ENCODE measurements at regions not wholly inside any gene's neighbourhood (a gene's known extent, or its start where the extent isn't known, plus 50 kb on each side); places are given as distances from the start of the nearest gene placed in this dataset.
"Not testable (repeated sequence)": the region's sequence is repeated elsewhere in the genome, so short reads cannot be mapped to it uniquely, and the experiment has no call there.

DNA sequence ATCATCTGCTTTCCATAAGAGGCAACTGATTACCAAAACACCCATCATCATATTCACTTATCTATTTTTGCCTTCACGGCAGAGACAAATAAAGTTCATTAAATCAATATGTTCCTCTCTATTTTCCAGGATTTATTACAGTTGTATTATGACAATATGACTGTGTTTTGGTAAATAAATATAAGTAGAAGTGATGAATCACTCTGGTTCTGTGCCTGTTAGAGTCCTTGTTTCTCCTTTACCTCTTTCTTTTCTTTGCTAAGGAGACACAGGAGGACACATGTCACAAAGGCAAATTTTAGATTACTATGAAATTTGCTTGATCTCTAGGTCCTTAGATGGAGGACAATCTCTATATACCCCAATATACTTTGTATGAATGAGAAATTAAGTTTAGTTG is 152.6 kb upstream of the PLSCR5 start:
- no peak for DNase-seq (ENCODE audit: low read depth)

DNA sequence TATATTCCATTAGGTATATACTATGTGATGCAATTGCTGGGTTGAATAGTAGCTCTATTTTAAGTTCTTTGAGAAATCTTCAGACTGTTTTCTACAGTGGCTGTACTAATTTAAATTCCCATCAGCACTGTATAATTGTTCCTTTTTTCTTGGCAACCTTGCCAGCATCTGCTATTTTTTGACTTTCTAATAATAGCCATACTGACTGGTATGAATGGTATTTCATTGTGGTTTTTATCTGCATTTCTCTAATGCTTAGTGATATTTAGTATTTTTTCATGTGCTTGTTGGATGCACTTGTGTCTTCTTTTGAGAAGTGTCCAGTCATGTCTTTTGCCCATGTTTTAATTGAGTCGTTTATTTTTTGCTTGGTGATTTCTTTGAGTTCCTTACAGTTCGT is 145.1 kb upstream of the PLSCR5 start:
- DNase-seq (ENCODE audit: low read depth), result peak; percentile 16

DNA sequence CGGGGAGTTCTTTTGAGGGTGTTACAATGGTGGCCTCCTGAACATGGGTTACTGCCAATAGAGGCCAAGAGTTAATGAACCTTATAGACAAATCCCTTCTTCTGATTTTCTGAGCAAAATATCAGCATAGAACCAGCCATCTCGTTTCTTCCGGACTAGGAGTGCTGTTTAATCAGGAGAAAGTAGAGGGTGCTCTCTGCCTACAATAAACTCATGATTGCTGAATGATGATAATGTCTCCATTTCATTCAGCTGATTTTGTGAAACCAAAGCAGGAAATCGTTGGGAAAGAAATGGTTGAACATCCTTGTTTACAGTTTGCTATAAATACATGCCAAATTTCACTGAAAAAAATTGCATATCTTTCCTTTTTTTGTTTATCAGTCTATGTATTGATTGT is 142.8 kb upstream of the PLSCR5 start:
- DNase-seq (ENCODE audit: low read depth), result peak; percentile 50

DNA sequence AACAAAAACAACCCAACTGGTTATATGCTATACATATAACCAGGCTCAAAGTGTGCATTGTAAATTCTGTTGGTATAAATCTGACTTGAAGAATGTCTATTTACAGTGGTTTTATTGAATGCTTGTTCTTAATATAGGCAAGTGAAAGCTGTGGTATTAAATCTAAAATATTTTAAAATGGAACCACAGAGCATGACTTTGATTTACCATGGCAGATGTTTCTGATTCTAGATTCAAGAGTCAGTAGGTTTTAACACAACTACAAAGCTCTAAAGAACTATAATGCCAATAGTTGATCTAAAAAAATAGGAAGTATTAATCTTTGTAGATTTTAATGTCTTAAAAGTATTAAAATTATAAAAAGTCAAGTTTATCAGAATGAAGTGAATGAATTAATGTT is 141.9 kb upstream of the PLSCR5 start:
- no peak for DNase-seq (ENCODE audit: low read depth)

DNA sequence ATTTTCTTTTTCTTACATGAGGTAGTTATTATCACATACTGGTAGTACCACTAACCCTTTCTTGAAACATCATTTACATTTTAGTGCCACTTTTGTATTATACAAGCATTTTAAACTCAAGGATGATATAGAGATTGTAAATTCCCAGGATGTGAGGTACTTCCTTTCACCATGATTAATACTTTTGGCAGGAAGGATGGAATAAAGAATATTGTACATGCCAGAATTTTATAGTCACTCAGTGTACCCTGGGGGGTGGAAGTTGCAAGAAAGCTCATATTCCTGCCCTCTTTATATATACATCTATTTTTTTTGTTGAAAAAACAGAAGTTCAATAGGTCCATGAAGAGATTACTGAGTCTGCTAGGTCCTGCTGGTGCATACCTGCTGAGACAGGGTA is 141.0 kb upstream of the PLSCR5 start:
- peak; percentile 58 for DNase-seq (ENCODE audit: low read depth)

DNA sequence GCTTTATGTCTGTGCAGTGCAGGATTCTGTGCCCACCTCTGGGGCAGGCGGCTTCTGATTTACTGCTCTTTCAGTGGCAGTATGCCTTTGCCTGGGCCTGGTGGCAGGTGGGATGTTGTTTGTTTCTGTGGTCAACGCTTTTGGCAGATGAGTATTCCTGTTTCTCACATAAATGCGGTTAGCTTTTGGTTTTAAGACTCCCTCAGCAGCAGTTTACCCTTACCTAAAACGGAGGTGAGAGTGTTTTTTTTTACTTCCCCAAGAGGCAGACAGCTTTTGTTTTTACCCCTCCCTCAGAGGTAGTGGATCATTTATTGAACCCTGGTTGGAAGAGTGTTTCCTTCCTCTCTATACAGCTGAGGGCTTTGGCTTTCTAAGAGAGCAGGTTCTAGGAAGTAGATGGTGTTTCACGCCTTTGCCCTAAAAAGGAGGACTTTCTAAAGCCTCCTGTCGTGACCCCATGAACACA is 134.1 kb upstream of the PLSCR5 start:
- no peak for DNase-seq (ENCODE audit: low read depth)

DNA sequence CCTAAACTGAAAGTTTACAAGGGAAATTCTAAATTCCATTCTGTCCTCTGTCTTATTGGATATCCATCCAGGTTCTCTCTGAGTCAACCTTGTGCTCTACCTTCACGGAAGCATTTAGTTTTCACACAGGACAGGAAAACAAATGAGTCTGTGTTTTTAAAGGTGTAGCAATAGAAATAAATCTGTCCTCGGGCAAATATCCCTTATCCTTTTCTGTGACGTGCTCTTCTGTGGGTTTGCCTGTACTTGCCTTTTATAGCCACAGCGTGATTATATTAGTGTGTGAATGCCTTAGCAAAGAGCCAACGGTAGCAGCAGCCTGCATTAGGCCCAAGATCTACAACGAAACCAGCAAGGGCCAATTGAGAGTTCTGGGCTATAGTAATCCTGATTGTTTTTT is 127.2 kb upstream of the PLSCR5 start:
- no peak for DNase-seq (ENCODE audit: low read depth)

DNA sequence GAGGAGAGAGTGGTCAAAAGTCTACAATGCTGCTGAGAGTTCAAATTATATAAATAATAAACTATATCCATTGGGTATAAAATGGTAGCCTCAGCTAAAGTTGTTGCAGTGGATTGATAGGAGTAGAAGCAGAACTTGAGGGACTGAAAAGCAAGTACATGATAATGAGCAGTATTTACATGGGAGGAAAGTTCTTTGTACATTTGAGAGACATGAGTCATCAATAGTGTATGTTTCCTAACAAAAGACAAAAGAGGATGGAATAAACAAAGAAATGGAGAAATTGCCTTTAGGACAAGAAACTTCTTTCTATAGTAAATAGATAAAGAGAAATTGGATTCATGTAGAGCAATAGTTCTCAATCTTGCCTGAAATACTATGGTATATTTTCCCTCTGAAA is 110.0 kb upstream of the PLSCR5 start:
- DNase-seq (ENCODE audit: low read depth), result no peak

DNA sequence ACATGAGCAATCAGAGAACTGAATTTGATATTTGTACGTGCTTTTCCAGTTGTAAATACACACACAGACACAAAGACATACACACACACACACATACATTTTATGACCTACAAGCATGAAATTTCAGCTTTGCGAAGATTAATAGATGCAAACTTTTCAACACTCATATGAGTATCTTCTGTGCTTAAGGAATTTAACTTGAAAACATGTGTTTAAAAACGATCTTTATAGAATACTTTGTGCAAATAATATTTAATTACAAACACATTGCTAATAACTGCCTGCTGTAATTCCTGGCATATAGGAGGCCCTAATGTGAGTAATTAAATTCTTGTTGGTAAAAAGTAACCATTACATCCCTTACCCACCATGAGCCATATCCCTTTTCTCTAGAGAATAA is 107.7 kb upstream of the PLSCR5 start:
- DNase-seq (ENCODE audit: low read depth), result no peak

DNA sequence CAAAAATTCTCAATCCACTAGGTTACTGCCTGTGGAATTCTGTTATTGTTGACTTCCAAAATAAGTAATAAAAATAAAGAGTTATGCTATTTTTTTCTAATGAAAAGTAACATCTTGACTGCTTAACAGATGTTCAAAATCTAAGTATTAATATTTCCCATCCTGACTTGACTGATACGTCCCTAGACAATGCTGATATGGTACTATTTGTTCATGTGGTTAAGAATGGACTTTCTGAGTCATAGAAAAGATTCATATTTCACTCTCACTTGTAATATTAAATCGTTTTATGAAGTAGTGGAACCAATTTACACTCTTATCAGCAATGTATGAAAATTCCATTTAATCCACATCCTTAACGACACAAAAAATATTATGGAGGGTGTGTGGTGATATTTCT is 104.8 kb upstream of the PLSCR5 start:
- no peak for DNase-seq (ENCODE audit: low read depth)

DNA sequence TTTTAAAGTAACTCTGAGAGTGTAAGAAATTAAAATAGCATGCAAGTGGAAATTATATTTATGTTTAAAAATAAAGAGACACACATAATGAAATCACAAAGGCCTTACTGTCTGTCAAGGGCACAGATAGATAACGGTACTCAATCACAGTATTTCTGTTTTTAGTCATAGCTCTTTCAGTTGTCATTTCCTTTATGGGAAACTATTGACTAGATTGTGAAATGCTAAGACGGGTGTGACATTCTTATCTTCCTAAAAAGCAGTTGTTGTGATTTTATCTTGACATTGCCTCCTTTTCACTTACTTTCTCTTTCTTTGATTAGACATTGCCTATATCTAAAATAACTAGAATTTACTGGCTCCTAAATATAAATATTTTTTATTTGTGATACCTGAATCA is 100.1 kb upstream of the PLSCR5 start:
- DNase-seq (ENCODE audit: low read depth), result no peak

DNA sequence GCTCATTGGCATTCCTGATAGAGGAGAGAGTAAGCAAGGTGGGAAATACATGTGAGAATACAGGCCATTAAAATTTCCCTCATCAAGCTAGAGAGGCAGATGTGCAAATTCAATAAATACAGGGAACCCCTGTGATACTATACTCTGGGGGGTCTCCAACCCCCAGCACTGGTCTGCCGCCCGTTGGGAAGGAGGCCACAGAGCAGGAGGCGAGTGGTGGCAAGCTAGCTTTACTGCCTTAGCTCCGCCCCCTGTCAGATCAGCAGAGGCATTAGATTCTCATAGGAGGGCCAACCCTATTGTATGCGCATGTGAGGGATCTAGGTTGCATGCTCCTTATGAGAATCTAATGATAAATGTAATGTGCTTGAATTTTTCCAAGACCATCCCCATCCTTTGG is 97.1 kb upstream of the PLSCR5 start:
- no peak for DNase-seq (ENCODE audit: low read depth)

DNA sequence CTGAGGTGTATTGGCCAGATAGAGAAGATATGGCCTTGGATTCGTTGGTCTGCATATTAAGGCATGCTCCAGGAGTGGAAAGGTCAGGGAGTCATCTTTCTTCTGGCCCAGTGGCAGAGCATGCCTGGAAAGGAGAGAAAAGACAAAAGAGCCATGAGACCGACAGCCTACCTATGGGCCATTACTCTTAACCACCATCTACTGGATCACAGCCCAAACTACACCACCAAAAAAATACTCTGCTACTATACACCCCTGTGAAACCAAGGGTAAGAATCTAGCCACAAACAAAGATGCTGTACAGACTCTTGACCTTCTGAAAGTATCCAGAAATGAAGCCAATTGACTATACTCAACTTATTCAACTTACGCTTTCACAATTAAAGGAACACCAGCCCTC is 96.1 kb upstream of the PLSCR5 start:
- no peak for DNase-seq (ENCODE audit: low read depth)

DNA sequence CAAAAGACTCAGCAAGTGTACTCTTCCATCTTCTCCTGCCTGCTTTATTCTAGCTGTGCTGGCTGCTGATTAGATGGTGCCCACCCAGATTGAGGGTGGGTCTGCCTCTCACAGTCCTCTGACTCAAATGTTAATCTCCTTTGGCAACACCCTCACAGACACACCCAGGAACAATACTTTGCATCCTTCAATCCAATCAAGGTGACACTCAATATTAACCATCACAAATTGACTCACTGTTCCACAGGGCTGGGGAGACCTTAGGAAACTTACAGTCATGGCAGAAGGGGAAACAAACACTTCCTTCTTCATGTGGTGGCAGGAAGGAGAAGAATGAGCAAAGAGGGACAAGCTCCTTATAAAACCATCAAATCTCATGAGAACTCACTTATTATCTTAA is 94.9 kb upstream of the PLSCR5 start:
- DNase-seq (ENCODE audit: low read depth), result not testable (repeated sequence)

DNA sequence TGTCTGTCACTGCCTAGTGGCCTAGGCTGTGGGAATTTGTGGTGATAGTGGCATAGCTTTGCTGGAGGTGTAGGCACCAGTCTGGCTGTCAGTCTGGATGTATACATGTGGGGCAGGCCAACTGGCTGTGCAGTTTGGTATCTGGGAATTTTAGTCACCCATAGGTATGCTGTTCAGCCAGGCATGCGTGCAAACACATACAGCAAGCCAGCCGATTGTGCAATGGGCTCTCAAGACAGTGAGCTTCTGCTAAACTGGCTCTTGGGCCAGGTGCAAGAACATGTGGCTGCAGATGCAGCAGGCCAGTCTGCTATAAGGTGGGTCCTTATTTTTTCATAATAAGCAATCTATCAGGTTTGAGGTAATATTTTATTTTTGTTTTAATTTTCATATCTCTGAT is 87.1 kb upstream of the PLSCR5 start:
- no peak for DNase-seq (ENCODE audit: low read depth)

DNA sequence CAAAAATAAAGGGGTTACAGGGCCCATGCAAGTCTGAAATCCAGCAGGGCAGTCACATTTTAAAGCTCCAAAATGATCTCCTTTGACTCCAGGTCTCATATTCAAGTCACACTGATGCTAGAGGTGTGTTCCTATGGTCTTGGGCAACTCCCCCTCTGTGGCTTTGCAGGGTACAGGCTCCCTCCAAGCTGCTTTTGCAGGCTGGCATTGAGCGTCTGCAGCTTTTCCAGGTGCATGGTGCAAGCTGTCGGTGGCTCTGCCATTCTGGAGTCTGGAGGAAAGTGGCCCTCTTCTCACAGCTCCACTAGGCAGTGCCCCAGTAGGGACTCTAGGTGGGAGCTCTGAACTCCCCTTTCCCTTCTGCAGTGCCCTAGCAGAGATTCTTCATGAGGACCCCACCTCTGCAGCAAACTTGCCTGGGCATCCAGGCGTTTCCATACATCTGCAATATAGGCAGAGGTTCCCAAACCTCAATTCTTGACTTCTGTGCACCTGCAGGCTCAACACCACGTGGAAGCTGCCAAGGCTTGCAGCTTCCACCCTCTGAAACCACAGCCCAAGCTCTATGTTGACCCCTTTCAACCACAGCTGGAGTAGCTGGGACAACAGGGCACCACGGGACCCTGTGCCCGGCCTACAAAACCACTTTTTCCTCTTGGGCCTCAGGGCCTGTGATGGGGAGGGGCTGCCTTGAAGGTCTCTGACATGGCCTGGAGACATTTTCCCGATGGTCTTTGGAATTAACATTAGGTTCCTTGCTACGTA is 80.1 kb upstream of the PLSCR5 start:
- DNase-seq (ENCODE audit: low read depth), result no peak

DNA sequence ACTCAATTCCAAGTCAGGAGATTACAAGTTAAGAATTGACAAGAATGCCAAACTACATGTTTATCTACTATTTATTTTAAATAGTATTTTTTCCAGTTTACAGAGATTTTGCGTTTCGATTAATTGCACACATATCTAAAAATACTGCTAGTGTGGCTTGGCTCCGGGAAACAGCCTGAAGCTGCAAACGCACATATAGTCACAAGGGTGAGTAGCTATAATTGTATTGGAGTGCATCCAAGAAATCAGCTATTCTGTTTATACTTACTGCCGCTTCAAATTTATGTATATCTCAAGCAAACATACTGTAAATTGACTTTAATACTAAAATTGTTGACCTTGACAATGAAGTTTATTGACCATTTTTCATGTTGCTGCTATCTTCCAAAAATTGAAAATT is 77.0 kb upstream of the PLSCR5 start:
- DNase-seq (ENCODE audit: low read depth), result no peak

DNA sequence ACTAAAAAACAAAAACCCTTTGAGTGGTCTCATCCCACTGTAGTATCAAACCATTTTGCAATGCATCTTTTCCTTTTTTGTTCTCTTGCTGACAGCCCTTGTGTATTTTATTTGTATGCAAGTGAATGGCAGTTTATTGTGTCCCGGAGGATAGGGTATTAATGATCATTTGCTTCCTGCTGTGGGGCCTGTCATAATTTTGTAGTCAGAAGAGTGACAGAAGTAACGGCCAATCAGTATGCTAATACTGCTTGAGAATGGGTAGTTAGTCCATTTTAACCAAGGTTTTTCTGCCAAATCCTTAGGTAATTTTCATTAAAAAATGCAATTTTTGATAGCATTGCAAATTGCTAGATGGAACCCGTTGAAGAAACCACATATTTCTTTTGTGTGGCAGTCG is 75.5 kb upstream of the PLSCR5 start:
- DNase-seq (ENCODE audit: low read depth), result no peak

DNA sequence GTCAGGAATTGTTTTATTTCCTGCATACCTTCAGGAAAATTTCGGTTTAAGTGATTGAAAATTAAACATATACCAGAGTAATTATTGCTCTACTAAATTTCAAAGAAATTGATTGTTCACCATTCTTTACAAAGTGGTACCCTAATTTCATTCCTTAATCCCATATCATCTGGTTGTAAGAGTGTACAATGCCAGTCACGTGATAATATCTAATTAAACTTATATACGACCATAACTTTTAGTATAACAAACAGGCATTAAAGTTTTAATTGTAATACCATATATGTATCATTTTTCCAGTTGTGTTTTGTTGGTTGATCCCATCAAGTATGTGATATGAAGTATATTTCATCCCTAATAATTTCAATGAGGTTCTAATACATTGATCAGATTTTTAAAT is 74.8 kb upstream of the PLSCR5 start:
- no peak for DNase-seq (ENCODE audit: low read depth)

DNA sequence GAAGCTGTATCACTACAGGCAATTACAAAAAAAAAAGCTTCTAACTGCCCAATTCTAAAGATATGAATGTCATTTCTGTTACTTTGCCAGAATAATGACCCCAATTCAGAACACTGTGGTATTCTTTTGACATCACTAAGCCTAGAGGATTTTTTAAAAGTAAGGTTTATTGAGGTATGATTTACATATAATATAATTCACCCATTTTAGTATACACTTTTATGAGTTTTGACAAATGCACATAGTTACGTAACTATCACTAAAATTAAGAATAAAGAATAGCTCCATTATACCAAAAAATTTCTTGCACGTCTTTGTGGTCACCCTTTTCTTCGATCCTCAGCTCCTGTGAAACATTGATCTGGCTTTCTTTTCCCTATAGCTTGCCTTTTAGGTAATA is 74.0 kb upstream of the PLSCR5 start:
- no peak for DNase-seq (ENCODE audit: low read depth)

DNA sequence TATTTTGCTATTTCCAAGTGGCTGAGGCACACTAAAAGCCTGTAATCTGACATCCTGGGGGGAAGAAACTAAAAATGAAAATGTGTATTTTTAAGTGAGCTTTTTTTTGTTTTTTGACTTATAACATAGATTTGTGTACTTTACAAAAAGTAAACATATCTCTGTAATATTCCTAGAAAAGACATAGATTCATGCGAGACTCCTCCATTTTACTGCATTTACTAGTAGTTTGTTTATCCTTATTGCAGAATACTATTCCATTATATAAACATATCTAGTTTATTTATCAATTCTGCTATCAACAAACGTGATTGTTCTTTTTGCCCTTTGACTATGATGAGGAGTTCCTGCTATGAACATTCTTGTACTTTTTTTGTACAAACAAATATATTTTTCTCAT is 67.8 kb upstream of the PLSCR5 start:
- no peak for DNase-seq (ENCODE audit: low read depth)

DNA sequence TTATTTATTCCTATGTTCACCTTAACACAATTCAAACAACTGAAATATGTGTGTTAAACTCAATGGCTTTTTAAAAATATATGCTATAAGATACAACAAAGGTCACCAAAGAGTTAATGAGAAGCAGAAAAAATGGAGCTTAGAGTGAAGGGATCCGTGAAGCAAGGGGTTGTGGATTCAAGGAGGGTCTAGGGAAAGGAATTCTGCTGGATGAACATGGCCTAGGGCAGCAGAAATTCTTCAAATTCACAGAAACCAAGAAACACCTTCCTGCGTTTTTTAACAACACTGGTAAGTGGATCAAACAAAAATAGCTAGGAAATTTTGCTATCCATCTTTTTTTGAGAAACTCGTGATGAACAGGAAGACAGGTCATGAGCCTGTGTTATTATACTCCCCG is 59.3 kb upstream of the PLSCR5 start:
- no peak for DNase-seq (ENCODE audit: low read depth)

DNA sequence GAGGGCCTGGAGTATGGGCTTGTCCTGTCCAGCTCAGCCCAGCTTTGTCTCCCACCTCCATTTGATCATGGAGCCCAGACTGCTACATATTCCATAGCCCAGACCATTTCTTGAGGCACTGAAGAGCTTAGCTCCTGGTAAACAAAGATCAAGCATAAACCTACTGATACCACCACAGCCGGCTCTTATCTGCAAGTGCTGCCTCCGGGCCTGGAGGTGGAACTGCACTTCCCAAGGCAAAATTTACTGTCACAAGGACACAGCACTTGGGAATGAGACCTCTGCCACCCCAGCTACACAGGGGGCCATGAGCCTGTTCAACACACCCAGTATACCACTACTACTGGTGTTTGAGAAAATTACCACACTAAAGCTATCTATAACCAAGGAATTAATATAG is 53.7 kb upstream of the PLSCR5 start:
- no peak for DNase-seq (ENCODE audit: low read depth)

DNA sequence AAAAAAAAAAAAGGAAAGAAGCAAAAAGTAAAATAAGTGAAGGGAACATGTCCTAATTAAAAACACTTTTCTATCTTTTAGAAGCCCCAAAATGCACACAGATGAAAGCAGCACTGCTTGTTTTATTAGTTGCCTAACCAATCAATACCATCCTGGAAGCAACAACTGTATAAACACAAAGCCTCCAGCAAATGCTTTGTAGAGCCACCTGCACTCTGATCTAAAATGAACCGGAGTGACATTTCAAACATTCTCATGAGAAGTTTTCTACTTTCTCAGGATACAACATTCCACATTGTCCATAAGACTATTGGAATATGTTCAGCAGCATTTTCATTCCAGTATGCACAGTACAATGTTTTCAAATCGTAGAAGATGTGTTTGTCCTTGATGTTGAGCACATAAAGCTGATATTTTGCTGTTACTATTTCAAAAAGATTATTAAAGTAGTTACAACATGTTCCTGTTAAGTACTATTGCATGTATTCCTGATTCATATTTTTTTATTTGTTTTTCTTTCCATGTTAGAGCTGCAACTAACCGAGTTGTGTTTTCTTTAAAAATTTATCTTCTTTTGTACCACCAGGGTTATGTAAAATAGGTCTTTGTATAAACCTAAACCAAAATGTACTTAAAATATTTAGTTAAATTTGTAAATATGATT is 50.3 kb upstream of the PLSCR5 start:
- no peak for DNase-seq (ENCODE audit: low read depth)

Data from HS-5 (cell line).